ENCODE measurements at regions not wholly inside any gene's neighbourhood (a gene's known extent, or its start where the extent isn't known, plus 50 kb on each side); places are given as distances from the start of the nearest gene placed in this dataset.

- no peak for DNase-seq (ENCODE audit: low spot score)
These were observed 56.7 kb upstream of the ZC3H11B start for GRCh38 chr1:219669556-219669955.

- no peak for DNase-seq (ENCODE audit: low spot score)
These were observed 56.1 kb upstream of the ZC3H11B start for GRCh38 chr1:219669042-219669441.

- DNase-seq (ENCODE audit: low spot score), result no peak
These were observed 55.5 kb upstream of the ZC3H11B start for GRCh38 chr1:219668446-219668845.

- no peak for DNase-seq (ENCODE audit: low spot score)
These were observed 53.3 kb upstream of the ZC3H11B start for GRCh38 chr1:219666242-219666641.

GRCh38 chr1:219665089-219665488 lies 52.2 kb upstream of the ZC3H11B start:
- no peak for DNase-seq (ENCODE audit: low spot score)

GRCh38 chr1:219664310-219665029 lies 51.6 kb upstream of the ZC3H11B start:
- DNase-seq (ENCODE audit: low spot score), result no peak

Measured in hepatic stellate cell (primary cell).